ENCODE measurements at regions not wholly inside any gene's neighbourhood (a gene's known extent, or its start where the extent isn't known, plus 50 kb on each side); places are given as distances from the start of the nearest gene placed in this dataset.

- peaks cover 13% of the 10 kb centered on the region for H3K4me1 Mint-ChIP-seq (ENCODE audit: low read depth, unreplicated experiment)
- H3K9me3 Mint-ChIP-seq (ENCODE audit: unreplicated experiment), result no peaks in the 10 kb centered on the region
- Histone ChIP-seq H3K36me3 (ENCODE audit: control insufficient read depth, insufficient read depth, low read length) (no peaks in the 10 kb centered on the region), H3K4me3 (ENCODE audit: low read depth, low read length) (no peak overlapping the region), H3K9me3 (no peaks in the 10 kb centered on the region), H3K4me1 (peaks cover 7% of the 10 kb centered on the region; the same call in 1 of the 2 replicates), H3K27me3 (replicated peaks; ENCODE audit: control insufficient read depth, insufficient read depth, low read length) (no peaks in the 10 kb centered on the region)
- CTCF ChIA-PET, result no interaction called here
- BruUV-seq (replicated peaks), result no TSS peak
- H3K4me3 Mint-ChIP-seq (ENCODE audit: unreplicated experiment), result no peak overlapping the region
- intact Hi-C loops (cut with micrococcal nuclease; ENCODE audit: unreplicated experiment), result no loop called here
- no peak overlapping the region for H3K27ac Mint-ChIP-seq (ENCODE audit: unreplicated experiment)
- no peaks in the 10 kb centered on the region for H3K36me3 Mint-ChIP-seq (ENCODE audit: insufficient read depth, unreplicated experiment)
- H3K27me3 Mint-ChIP-seq (ENCODE audit: insufficient read depth, unreplicated experiment), result peaks cover 3% of the 10 kb centered on the region
- DNase-seq, result no peak
- no peak for TF ChIP-seq CTCF (IDR thresholded peaks at IDR 0.05; ENCODE audit: insufficient read depth in 1 of 2, low read depth in 1 of 2, low read length in 1 of 2, severe bottlenecking in 1 of 2, unreplicated experiment in 1 of 2)
- POLR2A ChIA-PET, result no interaction called here
Measured at GRCh38 chr12:132437252-132437932, 52.6 kb upstream of the FBRSL1 start.

- ChIA-PET POLR2A (no interaction called here), CTCF (no interaction called here)
- Histone ChIP-seq H3K27me3 (replicated peaks; ENCODE audit: control insufficient read depth, insufficient read depth, low read length) (no peaks in the 10 kb centered on the region), H3K9me3 (no peaks in the 10 kb centered on the region), H3K4me1 (peaks cover 7% of the 10 kb centered on the region; the same call in 1 of the 2 replicates), H3K36me3 (ENCODE audit: control insufficient read depth, insufficient read depth, low read length) (no peaks in the 10 kb centered on the region), H3K4me3 (ENCODE audit: low read depth, low read length) (no peak overlapping the region)
- BruUV-seq (replicated peaks), result no TSS peak
- Mint-ChIP-seq H3K4me1 (ENCODE audit: low read depth, unreplicated experiment) (peaks cover 13% of the 10 kb centered on the region), H3K9me3 (ENCODE audit: unreplicated experiment) (no peaks in the 10 kb centered on the region), H3K4me3 (ENCODE audit: unreplicated experiment) (no peak overlapping the region), H3K27ac (ENCODE audit: unreplicated experiment) (no peak overlapping the region), H3K27me3 (ENCODE audit: insufficient read depth, unreplicated experiment) (peaks cover 3% of the 10 kb centered on the region), H3K36me3 (ENCODE audit: insufficient read depth, unreplicated experiment) (no peaks in the 10 kb centered on the region)
- no peak for DNase-seq
- TF ChIP-seq CTCF (IDR thresholded peaks at IDR 0.05; ENCODE audit: insufficient read depth in 1 of 2, low read depth in 1 of 2, low read length in 1 of 2, severe bottlenecking in 1 of 2, unreplicated experiment in 1 of 2), result no peak
- intact Hi-C loops (cut with micrococcal nuclease; ENCODE audit: unreplicated experiment), result no loop called here
Measured at GRCh38 chr12:132436791-132437251, 53.1 kb upstream of the FBRSL1 start.

GRCh38 chr12:132435486-132436187, 54.3 kb upstream of the FBRSL1 start:
- H3K4me1 Mint-ChIP-seq (ENCODE audit: low read depth, unreplicated experiment), result peaks cover 6% of the 10 kb centered on the region
- Histone ChIP-seq H3K27me3 (replicated peaks; ENCODE audit: control insufficient read depth, insufficient read depth, low read length) (no peaks in the 10 kb centered on the region), H3K36me3 (ENCODE audit: control insufficient read depth, insufficient read depth, low read length) (no peaks in the 10 kb centered on the region), H3K9me3 (no peaks in the 10 kb centered on the region), H3K4me3 (ENCODE audit: low read depth, low read length) (no peak overlapping the region), H3K4me1 (peaks cover 15% of the 10 kb centered on the region)
- intact Hi-C loops (cut with micrococcal nuclease; ENCODE audit: unreplicated experiment), result no loop called here
- no peak overlapping the region for H3K27ac Mint-ChIP-seq (ENCODE audit: unreplicated experiment)
- no peaks in the 10 kb centered on the region for H3K9me3 Mint-ChIP-seq (ENCODE audit: unreplicated experiment)
- no peak for TF ChIP-seq CTCF (IDR thresholded peaks at IDR 0.05; ENCODE audit: insufficient read depth in 1 of 2, low read depth in 1 of 2, low read length in 1 of 2, severe bottlenecking in 1 of 2, unreplicated experiment in 1 of 2)
- peaks cover 3% of the 10 kb centered on the region for H3K27me3 Mint-ChIP-seq (ENCODE audit: insufficient read depth, unreplicated experiment)
- BruUV-seq (replicated peaks), result no TSS peak
- DNase-seq, result no peak
- no peak overlapping the region for H3K4me3 Mint-ChIP-seq (ENCODE audit: unreplicated experiment)
- POLR2A ChIA-PET, result no interaction called here
- CTCF ChIA-PET, result no interaction called here
- no peaks in the 10 kb centered on the region for H3K36me3 Mint-ChIP-seq (ENCODE audit: insufficient read depth, unreplicated experiment)

All from Caco-2 (cell line).